Testis (tissue), 2 donors: ENCODE measurements at regions not wholly inside any gene's neighbourhood (a gene's known extent, or its start where the extent isn't known, plus 50 kb on each side); places are given as distances from the start of the nearest gene placed in this dataset.

Experiments used
- DNase-seq: peaks from one replicate; pipeline ENCODE4 v3.0.0-alpha.2; 2019
- H3K27ac ChIP-seq, 2 donors: fragments of 200-600 bp; sonication (generic); one replicate each; pipeline ENCODE4 v1.5.1; 2019
- H3K27me3 ChIP-seq: fragments of 200-600 bp; sonication (generic); one replicate; pipeline ENCODE4 v1.5.1; 2019
- H3K36me3 ChIP-seq: fragments of 200-600 bp; sonication (generic); one replicate; pipeline ENCODE4 v1.5.1; 2017; ENCODE audit warnings: low read depth; ENCODE audit errors: missing control alignments
- H3K4me1 ChIP-seq: fragments of 200-600 bp; sonication (generic); one replicate; pipeline ENCODE4 v1.5.1; 2019
- H3K4me3 ChIP-seq, 2 donors: fragments of 200-600 bp; sonication (generic); one replicate each; pipeline ENCODE4 v1.5.1; 2017 to 2019
- H3K9me3 ChIP-seq: fragments of 200-600 bp; sonication (generic); one replicate; pipeline ENCODE4 v1.5.1; 2017
- CTCF ChIP-seq, 3 experiments: fragments of 450-650 bp in 2 of 3; fragments of 200-600 bp in 1 of 3; sonication (generic) in 1 of 3; IDR thresholded peaks; one replicate each; pipeline ENCODE4 v1.5.1; 2016 to 2019; ENCODE audit warnings: antibody characterized with exemption in 3 of 3, mild to moderate bottlenecking in 2 of 3, moderate library complexity in 1 of 3
- POLR2A ChIP-seq: fragments of 450-650 bp; IDR thresholded peaks from one replicate; pipeline ENCODE4 v1.6.1; 2017; ENCODE audit warnings: antibody characterized with exemption, mild to moderate bottlenecking, moderate library complexity
- whole genome bisulfite sequencing, 2 donors: methylation state at CpG; one replicate each; pipeline ENCODE4 v1.1.5; 2018; 5-methylcytosine and 5-hydroxymethylcytosine counted together
- intact Hi-C: fragments of 100-400 bp; cut with DNase I; formaldehyde crosslinking; loops from one replicate; pipeline ENCODE4 v1.15.1; 2023; ENCODE audit warnings: low total_unique reads

- DNase-seq: no peak
- intact Hi-C loops: no loop called here
- no peaks in the 10 kb centered on the region for H3K36me3 ChIP-seq
- H3K4me3 ChIP-seq: peak overlapping the region; percentile 27 to 37
- TF ChIP-seq POLR2A (no peak), CTCF (IDR thresholded peaks at IDR 0.05) (no peak)
- H3K27me3 ChIP-seq: no peaks in the 10 kb centered on the region
- WGBS, 2 donors: 71% methylated on average over 9 of the region's 9 CpGs
- no peak overlapping the region for H3K27ac ChIP-seq
- H3K4me1 ChIP-seq: no peaks in the 10 kb centered on the region
- no peaks in the 10 kb centered on the region for H3K9me3 ChIP-seq
These were observed 273.8 kb downstream of the RPS6KC1 start for GRCh38 chr1:213324859-213325258.

GRCh38 chr1:213325482-213325881, 274.4 kb downstream of the RPS6KC1 start:
- Histone ChIP-seq H3K36me3 (no peaks in the 10 kb centered on the region), H3K9me3 (no peaks in the 10 kb centered on the region), H3K4me1 (no peaks in the 10 kb centered on the region), H3K27me3 (no peaks in the 10 kb centered on the region), H3K4me3 (peak overlapping the region; percentile 27 to 37), H3K27ac (no peak overlapping the region)
- WGBS, 2 donors: 53 to 77% methylated on average over 9 of the region's 9 CpGs
- intact Hi-C loops: no loop called here
- TF ChIP-seq POLR2A: no peak
- TF ChIP-seq CTCF (IDR thresholded peaks at IDR 0.05): no peak
- peak; percentile 38 for DNase-seq

- TF ChIP-seq POLR2A (no peak), CTCF (IDR thresholded peaks at IDR 0.05) (no peak)
- WGBS, 2 donors: 80 to 85% methylated on average over 2 of the region's 2 CpGs
- H3K4me1 ChIP-seq: no peaks in the 10 kb centered on the region
- H3K9me3 ChIP-seq: no peaks in the 10 kb centered on the region
- no peaks in the 10 kb centered on the region for H3K36me3 ChIP-seq
- no peak overlapping the region for H3K4me3 ChIP-seq
- DNase-seq: no peak
- H3K27me3 ChIP-seq: no peaks in the 10 kb centered on the region
- intact Hi-C loops: no loop called here
- no peak overlapping the region for H3K27ac ChIP-seq
These were observed 275.4 kb downstream of the RPS6KC1 start for GRCh38 chr1:213326281-213327016.

- peak; percentile 32 for DNase-seq
- no peak overlapping the region for H3K4me3 ChIP-seq
- no peak overlapping the region for H3K27ac ChIP-seq
These were observed 276.1 kb downstream of the RPS6KC1 start for GRCh38 chr1:213327017-213327667.

More at GRCh38 chr1:213327017-213327667, 276.1 kb downstream of the RPS6KC1 start:
- Histone ChIP-seq H3K9me3 (no peaks in the 10 kb centered on the region), H3K27me3 (no peaks in the 10 kb centered on the region), H3K4me1 (no peaks in the 10 kb centered on the region), H3K36me3 (no peaks in the 10 kb centered on the region)
- intact Hi-C loops: no loop called here
- TF ChIP-seq CTCF (IDR thresholded peaks at IDR 0.05) (no peak), POLR2A (no peak)
- WGBS, 2 donors: 78 to 80% methylated on average over 5 of the region's 5 CpGs
